NB4 (cell line): ENCODE measurements at regions not wholly inside any gene's neighbourhood (a gene's known extent, or its start where the extent isn't known, plus 50 kb on each side); places are given as distances from the start of the nearest gene placed in this dataset.

Source experiments
- DNase-seq: peaks from one replicate; pipeline ENCODE4 v3.0.0; 2010; ENCODE audit warnings: low read depth
- H3K4me3 ChIP-seq: one replicate; pipeline ENCODE4 v1.5.1; 2011; ENCODE audit warnings: mild to moderate bottlenecking, low read depth, low read length, moderate library complexity
- CTCF ChIP-seq: IDR thresholded peaks from one replicate; pipeline ENCODE4 v1.5.1; 2012; ENCODE audit warnings: low read depth, low read length
- MAX ChIP-seq: IDR thresholded peaks from 2 replicates; pipeline ENCODE4 v1.6.1; 2011; ENCODE audit warnings: low read depth, low read length
- MYC ChIP-seq: IDR thresholded peaks from 2 replicates; pipeline ENCODE4 v1.6.1; 2011; ENCODE audit warnings: low read depth, low read length
- POLR2A ChIP-seq: IDR thresholded peaks from 2 replicates; pipeline ENCODE4 v1.6.1; 2011; ENCODE audit warnings: mild to moderate bottlenecking; ENCODE audit not compliant: insufficient read length; ENCODE audit errors: extremely low read depth

GRCh38 chr21:21666689-21667088 is 668.5 kb downstream of the NCAM2 start:
- TF ChIP-seq CTCF, result no peak
- TF ChIP-seq MYC, result no peak
- no peak for TF ChIP-seq MAX
- no peak overlapping the region for H3K4me3 ChIP-seq
- DNase-seq, result no peak

- TF ChIP-seq MAX, result no peak
- TF ChIP-seq CTCF, result no peak
- no peak for TF ChIP-seq POLR2A
- TF ChIP-seq MYC, result no peak
- DNase-seq, result no peak
Measured at GRCh38 chr21:21668198-21668597, 670.0 kb downstream of the NCAM2 start.

GRCh38 chr21:21673959-21674358 is 675.8 kb downstream of the NCAM2 start:
- no peak overlapping the region for H3K4me3 ChIP-seq
- TF ChIP-seq CTCF, result no peak
- no peak for TF ChIP-seq POLR2A
- TF ChIP-seq MAX, result no peak
- TF ChIP-seq MYC, result no peak
- DNase-seq, result no peak

More at GRCh38 chr21:21668198-21668597, 670.0 kb downstream of the NCAM2 start:
- no peak overlapping the region for H3K4me3 ChIP-seq

- TF ChIP-seq POLR2A (no peak), MAX (no peak), CTCF (no peak), MYC (no peak)
Measured at GRCh38 chr21:21675601-21676000, 677.4 kb downstream of the NCAM2 start.

GRCh38 chr21:21682172-21682571 is 684.0 kb downstream of the NCAM2 start:
- DNase-seq, result no peak
- no peak overlapping the region for H3K4me3 ChIP-seq
- TF ChIP-seq MAX, result no peak
- TF ChIP-seq CTCF, result no peak
- no peak for TF ChIP-seq MYC
- no peak for TF ChIP-seq POLR2A

More at GRCh38 chr21:21675601-21676000, 677.4 kb downstream of the NCAM2 start:
- DNase-seq, result no peak
- H3K4me3 ChIP-seq, result no peak overlapping the region

- TF ChIP-seq CTCF (peak; percentile 35), POLR2A (no peak)
- H3K4me3 ChIP-seq, result no peak overlapping the region
- peak; percentile 24 for DNase-seq
Measured at GRCh38 chr21:21688889-21689288, 690.7 kb downstream of the NCAM2 start.
